Activated CD4-positive, alpha-beta T cell treated with anti-CD3 and anti-CD28 coated beads, Interleukin-2, amount 10 ng/mL, durations not matched to agents 7 days and 5 days (primary cell): ENCODE measurements at regions not wholly inside any gene's neighbourhood (a gene's known extent, or its start where the extent isn't known, plus 50 kb on each side); places are given as distances from the start of the nearest gene placed in this dataset.

Source experiments
- CTCF ChIA-PET: fragments of 350-600 bp; sonication (Branson Sonifier 250); formaldehyde crosslinking; loops from one replicate; lab custom pipeline; 2021; ENCODE audit warnings: antibody characterized with exemption; lab: Charles Lee
- POLR2A ChIA-PET: fragments of 350-600 bp; sonication (Branson Sonifier 250); formaldehyde crosslinking; loops from one replicate; lab custom pipeline; 2021; ENCODE audit warnings: antibody characterized with exemption; lab: Charles Lee
- DNase-seq: peaks from one replicate; pipeline ENCODE4 v3.0.0-alpha.2; 2020
- H3K27ac Mint-ChIP-seq: one replicate; pipeline ENCODE4 v1.8.0; 2021; ENCODE audit warnings: mild to moderate bottlenecking, moderate library complexity, mixed read lengths
- H3K27me3 Mint-ChIP-seq: one replicate; pipeline ENCODE4 v1.8.0; 2021; ENCODE audit warnings: mixed read lengths
- H3K36me3 Mint-ChIP-seq: one replicate; pipeline ENCODE4 v1.8.0; 2021; ENCODE audit warnings: low read depth, mixed read lengths
- H3K4me1 Mint-ChIP-seq: one replicate; pipeline ENCODE4 v1.8.0; 2021; ENCODE audit warnings: mixed read lengths
- H3K4me3 Mint-ChIP-seq: one replicate; pipeline ENCODE4 v1.8.0; 2021; ENCODE audit warnings: mild to moderate bottlenecking, moderate library complexity, mixed read lengths
- H3K9me3 Mint-ChIP-seq: one replicate; pipeline ENCODE4 v1.8.0; 2021; ENCODE audit warnings: mixed read lengths

DNA sequence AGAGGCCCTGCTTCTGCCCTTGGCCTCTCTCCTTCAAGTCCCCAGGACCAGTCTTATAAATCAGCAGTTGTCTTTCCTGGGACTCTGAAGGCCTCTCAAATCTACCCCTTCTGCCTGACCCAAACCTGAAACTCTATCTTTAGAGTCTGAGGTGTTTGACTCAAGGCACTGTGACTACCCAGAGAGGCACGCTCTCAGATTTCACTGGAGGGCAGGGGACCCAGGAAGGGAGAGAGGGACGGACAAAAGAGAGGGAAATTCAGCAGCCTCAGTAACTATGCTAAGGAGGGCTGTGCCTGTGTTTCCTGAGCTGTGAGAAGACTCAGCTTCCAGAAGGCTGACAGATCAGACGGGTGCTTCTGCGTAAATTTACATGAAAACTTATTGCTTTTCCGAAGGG is 217.8 kb downstream of the HAUS1 start:
- Mint-ChIP-seq H3K36me3 (no peaks in the 10 kb centered on the region), H3K4me3 (no peak overlapping the region), H3K27ac (no peak overlapping the region), H3K9me3 (no peaks in the 10 kb centered on the region), H3K4me1 (peaks cover 3% of the 10 kb centered on the region), H3K27me3 (peaks cover 2% of the 10 kb centered on the region)
- no peak for DNase-seq
- POLR2A ChIA-PET, result no interaction called here
- CTCF ChIA-PET, result interaction anchor here (1.1 to 1.5 kb wide), 2 partner anchors 10 to 18 kb away, joined by 3 to 5 read pairs; no protein-coding TSS in a partner anchor

GRCh38 chr18:46322411-46322891 is 218.3 kb downstream of the HAUS1 start:
- Mint-ChIP-seq H3K9me3 (no peaks in the 10 kb centered on the region), H3K36me3 (no peaks in the 10 kb centered on the region), H3K4me1 (peaks cover 3% of the 10 kb centered on the region), H3K4me3 (no peak overlapping the region), H3K27me3 (peaks cover 2% of the 10 kb centered on the region), H3K27ac (no peak overlapping the region)
- POLR2A ChIA-PET, result no interaction called here
- CTCF ChIA-PET, result interaction anchor here (1.1 to 1.5 kb wide), 2 partner anchors 10 to 18 kb away, joined by 3 to 5 read pairs; no protein-coding TSS in a partner anchor
- DNase-seq, result no peak

DNA sequence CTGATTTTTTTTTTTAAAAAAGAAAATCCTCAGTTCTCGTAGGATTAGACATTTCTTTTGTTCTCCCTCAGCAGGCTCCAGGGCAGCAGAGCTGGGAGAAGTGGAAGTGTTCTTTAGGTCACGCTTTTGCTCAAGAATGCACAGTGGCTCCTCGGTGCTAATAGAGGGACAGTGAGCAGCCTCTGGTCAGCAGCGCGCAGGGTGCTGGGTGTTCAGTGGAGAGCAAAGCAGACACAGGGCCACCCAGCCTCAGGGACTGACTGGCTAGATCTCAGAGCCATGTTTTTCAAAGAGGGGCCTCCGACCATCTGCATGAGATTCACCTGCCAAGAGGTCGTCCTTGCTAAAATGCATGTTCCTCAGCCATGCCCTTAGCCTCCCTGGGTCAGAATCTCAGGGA is 218.8 kb downstream of the HAUS1 start:
- no peak for DNase-seq
- no peak overlapping the region for H3K27ac Mint-ChIP-seq
- no peaks in the 10 kb centered on the region for H3K9me3 Mint-ChIP-seq
- CTCF ChIA-PET, result interaction anchor here (1.5 kb wide), 1 partner anchor 9 kb away, joined by 5 read pairs; no protein-coding TSS in a partner anchor
- no peak overlapping the region for H3K4me3 Mint-ChIP-seq
- peaks cover 2% of the 10 kb centered on the region for H3K27me3 Mint-ChIP-seq
- POLR2A ChIA-PET, result no interaction called here
- no peaks in the 10 kb centered on the region for H3K36me3 Mint-ChIP-seq
- H3K4me1 Mint-ChIP-seq, result peaks cover 3% of the 10 kb centered on the region

DNA sequence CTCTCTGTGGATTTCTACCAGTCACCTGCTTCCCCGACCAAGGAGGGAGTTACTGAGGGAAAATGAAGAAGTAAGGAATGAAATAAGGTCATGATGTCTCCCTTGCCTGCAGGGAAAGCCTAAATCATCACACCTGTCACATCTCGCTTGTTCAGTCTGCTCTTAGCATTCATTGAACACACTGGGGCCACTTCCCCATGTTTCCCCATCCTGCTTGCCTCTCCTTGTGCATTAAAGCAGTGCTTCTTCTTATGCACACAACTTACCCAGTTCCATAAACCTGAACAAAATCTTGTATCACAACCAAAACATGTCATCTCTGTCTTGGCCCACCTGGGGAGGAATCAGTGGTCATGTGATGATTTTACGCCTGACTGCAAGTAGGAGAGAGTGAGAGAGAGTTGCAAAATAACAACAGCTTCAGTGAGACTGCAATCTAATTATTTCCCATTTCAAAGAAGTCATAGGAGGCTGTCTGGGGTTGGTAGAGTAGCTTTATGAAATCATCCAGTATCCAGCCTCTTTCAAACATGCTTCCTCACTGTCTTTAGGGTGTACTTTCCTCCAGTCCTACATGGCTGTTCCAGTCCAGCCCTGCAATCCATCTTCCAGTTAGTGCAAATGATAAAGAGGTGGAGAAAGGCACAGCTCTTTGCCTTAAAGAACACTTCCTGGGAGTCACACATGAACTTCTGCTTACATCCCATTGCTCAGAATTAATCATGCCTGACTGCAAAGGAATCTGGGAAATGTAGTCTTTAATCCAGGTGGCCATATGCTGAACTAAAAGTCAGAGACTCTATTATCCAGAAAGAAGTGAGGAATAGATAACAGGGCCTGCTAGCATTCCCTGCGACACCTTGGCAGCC is 220.1 kb downstream of the HAUS1 start:
- Mint-ChIP-seq H3K4me3 (no peak overlapping the region), H3K4me1 (peaks cover 3% of the 10 kb centered on the region), H3K36me3 (no peaks in the 10 kb centered on the region), H3K9me3 (no peaks in the 10 kb centered on the region), H3K27me3 (peaks cover 6% of the 10 kb centered on the region), H3K27ac (no peak overlapping the region)
- ChIA-PET CTCF (no interaction called here), POLR2A (no interaction called here)
- no peak for DNase-seq

DNA sequence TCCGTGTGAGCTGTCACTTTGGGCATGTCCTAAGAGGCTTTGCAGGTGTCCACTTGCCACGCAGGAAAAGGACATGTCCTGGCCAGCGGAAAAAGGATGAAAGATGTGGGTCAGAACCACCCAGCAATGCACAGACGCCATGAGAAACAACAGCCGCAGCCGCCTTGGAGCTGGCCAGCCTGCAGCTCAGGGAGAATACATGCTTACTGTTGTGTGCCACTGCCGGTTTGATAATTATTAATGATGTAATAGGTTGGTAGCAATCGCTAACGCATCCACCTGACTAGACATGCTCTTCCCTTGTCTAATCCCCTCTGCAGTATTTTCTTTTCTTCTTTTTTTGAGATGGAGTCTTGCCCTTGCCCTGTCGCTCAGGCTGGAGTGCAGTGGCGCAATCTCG is 221.7 kb downstream of the HAUS1 start:
- no peak for DNase-seq
- H3K9me3 Mint-ChIP-seq, result no peaks in the 10 kb centered on the region
- ChIA-PET POLR2A (no interaction called here), CTCF (no interaction called here)
- H3K36me3 Mint-ChIP-seq, result no peaks in the 10 kb centered on the region
- no peak overlapping the region for H3K4me3 Mint-ChIP-seq
- H3K27me3 Mint-ChIP-seq, result peaks cover 19% of the 10 kb centered on the region
- H3K27ac Mint-ChIP-seq, result no peak overlapping the region
- H3K4me1 Mint-ChIP-seq, result peaks cover 3% of the 10 kb centered on the region

DNA sequence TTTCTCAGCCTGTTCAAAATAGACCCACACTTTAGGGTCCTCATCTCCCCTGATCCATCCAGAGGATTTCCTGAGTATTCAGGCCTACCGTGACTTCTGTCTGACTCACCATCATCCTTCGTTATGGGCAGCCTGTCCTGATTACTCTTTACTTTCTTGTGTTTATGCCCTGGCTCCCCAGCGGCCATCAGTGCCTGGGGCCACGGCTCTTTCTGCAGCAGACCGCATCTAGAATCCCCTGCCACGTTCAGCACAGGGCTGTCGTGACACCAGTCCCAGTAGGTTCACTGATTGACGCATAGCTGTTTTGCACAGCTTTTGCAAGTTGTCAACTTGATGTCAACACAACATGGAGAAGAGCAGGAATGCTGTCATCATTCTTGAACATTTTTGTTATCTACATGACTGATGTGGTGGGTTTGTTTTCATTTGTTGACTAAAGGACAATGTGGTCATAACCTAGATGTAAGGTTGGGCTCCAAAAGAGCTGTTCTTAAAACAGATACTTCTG is 225.6 kb downstream of the HAUS1 start:
- Mint-ChIP-seq H3K9me3 (no peaks in the 10 kb centered on the region), H3K36me3 (peaks cover 4% of the 10 kb centered on the region), H3K27ac (no peak overlapping the region), H3K4me1 (peaks cover 10% of the 10 kb centered on the region), H3K27me3 (peaks cover 51% of the 10 kb centered on the region), H3K4me3 (no peak overlapping the region)
- POLR2A ChIA-PET, result no interaction called here
- CTCF ChIA-PET, result interaction anchor here (1.5 kb wide), 1 partner anchor 152 kb away, joined by 3 read pairs; no protein-coding TSS in a partner anchor
- DNase-seq, result no peak

DNA sequence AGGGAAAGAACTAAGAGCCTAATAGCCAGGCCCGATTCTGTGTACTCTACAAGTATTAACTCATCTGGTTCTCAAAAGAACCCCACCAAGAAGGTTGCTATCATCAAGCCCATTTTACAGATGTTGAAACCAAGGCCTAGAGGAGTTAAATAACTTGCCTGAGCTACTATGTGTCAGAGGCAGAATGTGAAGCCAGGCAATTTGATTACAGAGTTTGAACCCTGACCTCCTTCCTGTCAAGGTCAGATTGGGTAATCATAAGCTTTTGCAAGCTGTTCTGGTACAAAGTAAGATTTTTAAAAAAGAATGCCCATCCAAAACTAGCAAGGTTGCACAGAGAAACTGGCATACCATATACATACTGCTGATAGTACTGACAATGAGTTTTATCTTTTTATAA is 227.1 kb downstream of the HAUS1 start:
- Mint-ChIP-seq H3K27me3 (peaks cover 65% of the 10 kb centered on the region), H3K4me3 (no peak overlapping the region), H3K9me3 (no peaks in the 10 kb centered on the region), H3K36me3 (peaks cover 5% of the 10 kb centered on the region), H3K4me1 (peaks cover 24% of the 10 kb centered on the region), H3K27ac (no peak overlapping the region)
- no peak for DNase-seq
- CTCF ChIA-PET, result interaction anchor here (1.3 to 1.5 kb wide), 2 partner anchors 9 to 150 kb away, joined by 3 to 5 read pairs; no protein-coding TSS in a partner anchor
- POLR2A ChIA-PET, result no interaction called here

DNA sequence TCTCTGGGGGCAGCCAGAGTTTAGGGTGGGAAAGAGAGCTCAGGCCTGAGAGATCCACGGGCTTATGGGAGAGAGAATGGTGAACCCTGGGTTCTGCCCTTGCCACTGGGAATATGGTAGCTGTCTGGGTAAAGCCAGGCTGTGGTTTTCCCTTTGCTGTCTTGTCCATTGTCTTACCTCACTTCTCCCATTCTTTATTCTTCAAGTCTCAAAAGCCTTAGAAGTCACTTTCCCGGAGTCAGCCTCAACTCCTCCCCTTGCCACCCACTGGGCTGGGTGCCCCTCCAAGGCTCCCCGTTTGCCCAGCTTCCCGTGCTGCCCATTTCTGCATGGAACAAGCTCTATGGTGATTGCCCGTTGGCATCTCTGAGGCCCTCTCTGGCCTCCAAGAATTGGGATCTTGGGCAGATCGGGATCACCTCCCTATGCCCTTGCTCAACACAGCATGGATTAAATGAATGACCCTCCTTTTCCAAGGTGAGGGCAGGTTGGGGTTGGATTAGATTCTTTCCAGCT is 228.2 kb downstream of the HAUS1 start:
- peaks cover 75% of the 10 kb centered on the region for H3K27me3 Mint-ChIP-seq
- ChIA-PET POLR2A (no interaction called here), CTCF (interaction anchor here (1.3 kb wide), 1 partner anchor 10 kb away, joined by 5 read pairs; no protein-coding TSS in a partner anchor)
- H3K4me3 Mint-ChIP-seq, result no peak overlapping the region
- H3K4me1 Mint-ChIP-seq, result peaks cover 24% of the 10 kb centered on the region
- H3K9me3 Mint-ChIP-seq, result no peaks in the 10 kb centered on the region
- H3K36me3 Mint-ChIP-seq, result peaks cover 5% of the 10 kb centered on the region
- H3K27ac Mint-ChIP-seq, result no peak overlapping the region
- DNase-seq, result no peak

- Mint-ChIP-seq H3K9me3 (no peaks in the 10 kb centered on the region), H3K36me3 (peaks cover 5% of the 10 kb centered on the region), H3K27me3 (peaks cover 80% of the 10 kb centered on the region), H3K4me1 (peaks cover 24% of the 10 kb centered on the region), H3K4me3 (peak overlapping the region; percentile 59), H3K27ac (no peak overlapping the region)
- ChIA-PET CTCF (interaction anchor here (1.3 kb wide), 1 partner anchor 11 kb away, joined by 5 read pairs; no protein-coding TSS in a partner anchor), POLR2A (no interaction called here)
- peak; percentile 13 for DNase-seq
These were observed 228.7 kb downstream of the HAUS1 start for GRCh38 chr18:46332921-46333341.

DNA sequence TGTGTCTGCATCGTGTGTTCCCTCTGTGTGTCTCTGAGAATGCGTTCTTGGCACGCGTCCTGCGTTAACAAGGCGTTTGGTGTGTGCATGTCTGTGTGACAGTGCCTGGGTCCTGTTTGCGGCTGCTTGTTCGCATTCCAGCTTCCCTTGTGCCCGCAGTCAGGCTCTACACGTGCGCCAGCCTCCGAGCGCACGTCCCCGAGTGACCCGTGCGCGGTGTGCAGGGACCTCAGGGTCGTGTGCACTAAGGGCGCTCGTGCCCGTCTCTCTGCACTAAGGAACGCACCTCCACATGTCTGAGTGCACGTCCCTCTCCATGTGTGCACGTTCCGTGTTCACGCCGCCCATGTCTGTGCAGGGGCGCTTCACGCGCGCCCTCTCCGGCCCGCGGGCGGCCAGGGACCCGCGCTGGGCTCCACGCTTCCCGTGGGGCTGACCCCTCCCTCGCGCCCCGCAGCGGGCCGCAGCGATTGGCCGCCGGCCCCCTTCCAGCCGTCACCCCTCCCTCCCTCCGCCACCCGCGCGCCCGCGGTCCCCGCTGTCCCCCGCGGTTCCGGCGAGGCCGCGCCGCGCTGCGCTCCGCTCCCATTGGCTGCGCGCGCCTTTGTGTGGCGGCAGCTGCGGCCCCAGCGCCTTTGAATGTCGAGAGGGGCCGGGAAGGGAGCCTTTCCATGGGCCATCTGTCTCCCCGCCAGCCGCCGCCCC is 229.4 kb downstream of the HAUS1 start:
- ChIA-PET CTCF (interaction anchor here (0.7 kb wide), 1 partner anchor 73 kb away, joined by 3 read pairs; no protein-coding TSS in a partner anchor), POLR2A (no interaction called here)
- H3K4me3 Mint-ChIP-seq, result peak overlapping the region; percentile 59
- H3K4me1 Mint-ChIP-seq, result peaks cover 30% of the 10 kb centered on the region
- no peaks in the 10 kb centered on the region for H3K9me3 Mint-ChIP-seq
- DNase-seq, result peak; percentile 13
- H3K27ac Mint-ChIP-seq, result no peak overlapping the region
- H3K27me3 Mint-ChIP-seq, result peaks cover 85% of the 10 kb centered on the region
- peaks cover 5% of the 10 kb centered on the region for H3K36me3 Mint-ChIP-seq

GRCh38 chr18:46334868-46335281 is 230.7 kb downstream of the HAUS1 start:
- H3K27me3 Mint-ChIP-seq, result peaks cover 80% of the 10 kb centered on the region
- peak overlapping the region; percentile 79 for H3K4me3 Mint-ChIP-seq
- no peaks in the 10 kb centered on the region for H3K9me3 Mint-ChIP-seq
- ChIA-PET POLR2A (no interaction called here), CTCF (no interaction called here)
- DNase-seq, result peak; percentile 12
- peak overlapping the region; percentile 69 for H3K27ac Mint-ChIP-seq
- peaks cover 39% of the 10 kb centered on the region for H3K4me1 Mint-ChIP-seq
- H3K36me3 Mint-ChIP-seq, result peaks cover 5% of the 10 kb centered on the region

- no peaks in the 10 kb centered on the region for H3K9me3 Mint-ChIP-seq
- H3K4me3 Mint-ChIP-seq, result peak overlapping the region; percentile 79
- ChIA-PET CTCF (no interaction called here), POLR2A (no interaction called here)
- DNase-seq, result no peak
- H3K4me1 Mint-ChIP-seq, result peaks cover 40% of the 10 kb centered on the region
- peaks cover 5% of the 10 kb centered on the region for H3K36me3 Mint-ChIP-seq
- H3K27me3 Mint-ChIP-seq, result peaks cover 74% of the 10 kb centered on the region
- H3K27ac Mint-ChIP-seq, result peak overlapping the region; percentile 71
These were observed 231.4 kb downstream of the HAUS1 start for GRCh38 chr18:46335534-46336101.
